ENCODE measurements at regions not wholly inside any gene's neighbourhood (a gene's known extent, or its start where the extent isn't known, plus 50 kb on each side); places are given as distances from the start of the nearest gene placed in this dataset.

GRCh38 chr3:28756056-28756455 lies 407.4 kb upstream of the AZI2 start:
- Histone ChIP-seq H3K27me3 (ENCODE audit: control insufficient read depth, extremely low read depth, insufficient read depth, low read length) (no peaks in the 10 kb centered on the region), H3K79me2 (ENCODE audit: control insufficient read depth, insufficient read depth, low read length) (no peaks in the 10 kb centered on the region), H4K20me1 (ENCODE audit: control insufficient read depth, extremely low read depth, insufficient read depth, low read length) (no peaks in the 10 kb centered on the region), H3K9me3 (ENCODE audit: control insufficient read depth, low read depth, low read length) (no peaks in the 10 kb centered on the region), H3K4me2 (ENCODE audit: control insufficient read depth, extremely low read depth, insufficient read depth, low read depth, low read length) (no peak overlapping the region), H3K9me1 (ENCODE audit: control insufficient read depth, extremely low read depth, insufficient read depth, low read length) (no peaks in the 10 kb centered on the region), H3K9ac (ENCODE audit: control insufficient read depth, extremely low read depth, insufficient read depth, low read length) (no peak overlapping the region), H3K4me1 (ENCODE audit: control insufficient read depth, extremely low read depth, insufficient read depth, low read length) (no peaks in the 10 kb centered on the region), H3K27ac (ENCODE audit: control insufficient read depth, insufficient read depth, low read length) (no peak overlapping the region), H3K36me3 (ENCODE audit: control insufficient read depth in 2 of 2, extremely low read depth in 1 of 2, insufficient read depth in 2 of 2, low read length in 2 of 2) (no peaks in the 10 kb centered on the region), H2AFZ (ENCODE audit: control insufficient read depth, low read length) (no peak overlapping the region), H3K4me3 (ENCODE audit: control insufficient read depth in 2 of 3, extremely low read depth in 1 of 3, insufficient read depth in 2 of 3, low read depth in 1 of 3, low read length in 3 of 3) (no peak overlapping the region)
- FAIRE-seq (no peak), DNase-seq (ENCODE audit: low read depth, low spot score) (no peak)
- dilution Hi-C loops (cut with MboI; ENCODE audit: extremely low pct_ligation_motif_present, low sequenced_read_pairs): no loop called here
- TF ChIP-seq CTCF (optimal IDR thresholded peaks at IDR 0.05 in 1 of 3, IDR thresholded peaks at IDR 0.05 in 1 of 3, conservative IDR thresholded peaks at IDR 0.05 in 1 of 3; ENCODE audit: extremely low read depth in 1 of 3, insufficient read depth in 2 of 3, low read length in 3 of 3) (no peak), EZH2 (IDR thresholded peaks at IDR 0.05; ENCODE audit: low read length) (no peak)

GRCh38 chr3:28758115-28758514 lies 409.5 kb upstream of the AZI2 start:
- dilution Hi-C loops (cut with MboI; ENCODE audit: extremely low pct_ligation_motif_present, low sequenced_read_pairs): no loop called here
- TF ChIP-seq EZH2 (IDR thresholded peaks at IDR 0.05; ENCODE audit: low read length): no peak
- no peak for TF ChIP-seq CTCF (optimal IDR thresholded peaks at IDR 0.05 in 1 of 3, IDR thresholded peaks at IDR 0.05 in 1 of 3, conservative IDR thresholded peaks at IDR 0.05 in 1 of 3; ENCODE audit: extremely low read depth in 1 of 3, insufficient read depth in 2 of 3, low read length in 3 of 3)
- Histone ChIP-seq H3K9ac (ENCODE audit: control insufficient read depth, extremely low read depth, insufficient read depth, low read length) (no peak overlapping the region), H3K79me2 (ENCODE audit: control insufficient read depth, insufficient read depth, low read length) (no peaks in the 10 kb centered on the region), H3K27ac (ENCODE audit: control insufficient read depth, insufficient read depth, low read length) (no peak overlapping the region), H3K36me3 (ENCODE audit: control insufficient read depth in 2 of 2, extremely low read depth in 1 of 2, insufficient read depth in 2 of 2, low read length in 2 of 2) (no peaks in the 10 kb centered on the region), H3K4me1 (ENCODE audit: control insufficient read depth, extremely low read depth, insufficient read depth, low read length) (no peaks in the 10 kb centered on the region), H3K9me3 (ENCODE audit: control insufficient read depth, low read depth, low read length) (no peaks in the 10 kb centered on the region), H3K27me3 (ENCODE audit: control insufficient read depth, extremely low read depth, insufficient read depth, low read length) (no peaks in the 10 kb centered on the region), H4K20me1 (ENCODE audit: control insufficient read depth, extremely low read depth, insufficient read depth, low read length) (no peaks in the 10 kb centered on the region), H2AFZ (ENCODE audit: control insufficient read depth, low read length) (no peak overlapping the region), H3K9me1 (ENCODE audit: control insufficient read depth, extremely low read depth, insufficient read depth, low read length) (no peaks in the 10 kb centered on the region), H3K4me2 (ENCODE audit: control insufficient read depth, extremely low read depth, insufficient read depth, low read depth, low read length) (no peak overlapping the region), H3K4me3 (ENCODE audit: control insufficient read depth in 2 of 3, extremely low read depth in 1 of 3, insufficient read depth in 2 of 3, low read depth in 1 of 3, low read length in 3 of 3) (no peak overlapping the region)
- FAIRE-seq (no peak), DNase-seq (ENCODE audit: low read depth, low spot score) (no peak)

All from keratinocyte (primary cell).